ENCODE measurements at regions not wholly inside any gene's neighbourhood (a gene's known extent, or its start where the extent isn't known, plus 50 kb on each side); places are given as distances from the start of the nearest gene placed in this dataset.

DNA sequence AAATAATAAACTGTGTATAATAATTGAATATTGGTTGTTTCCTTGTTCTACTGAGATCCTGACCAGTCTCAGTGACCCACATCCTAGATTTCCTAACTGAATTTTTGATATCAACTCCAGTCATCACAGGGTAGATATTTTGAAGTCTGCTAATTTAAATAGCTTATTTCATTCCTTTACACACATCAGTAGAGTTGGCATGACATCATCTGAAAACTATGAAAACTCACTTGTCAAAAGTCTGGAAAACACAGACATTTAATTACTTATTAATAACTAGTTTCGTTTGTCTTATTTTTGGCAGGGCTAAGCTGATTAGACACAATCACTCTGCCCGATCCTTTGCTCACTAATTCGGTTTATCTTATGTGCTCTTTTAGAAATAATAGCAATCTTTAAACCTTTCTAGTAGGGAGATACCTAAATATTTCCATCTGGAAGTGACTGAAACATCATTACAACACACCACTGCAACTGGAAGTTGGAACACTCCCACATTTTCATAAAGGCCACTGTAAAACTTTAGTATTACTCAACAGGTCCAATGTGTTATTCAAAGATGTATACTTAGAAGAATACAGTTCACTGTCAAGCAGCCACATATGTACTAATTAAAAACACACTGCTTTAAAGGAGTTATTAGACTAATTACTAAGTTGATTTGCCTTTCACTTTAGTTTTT, 198.4 kb upstream of the ZNF717 start:
- no peak overlapping the region for H3K27ac ChIP-seq (ENCODE audit: low read length)
- intact Hi-C loops (cut with micrococcal nuclease), result no loop called here
- H2AFZ ChIP-seq (ENCODE audit: low read length), result no peak overlapping the region
- H3F3A ChIP-seq (ENCODE audit: low read length, unreplicated experiment), result no peaks in the 10 kb centered on the region
- ATAC-seq, result no peak
- H3K9ac ChIP-seq (ENCODE audit: low read length), result no peak overlapping the region
- ChIA-PET CTCF (no interaction called here), POLR2A (ENCODE audit: unreplicated experiment) (no interaction called here)
- H3K4me2 ChIP-seq (ENCODE audit: low read length), result no peak overlapping the region
- H3K9me3 ChIP-seq (ENCODE audit: low read length), result no peaks in the 10 kb centered on the region
- H3K27me3 ChIP-seq (ENCODE audit: low read length), result no peaks in the 10 kb centered on the region
- no peaks in the 10 kb centered on the region for H3K9me2 ChIP-seq (replicated peaks; ENCODE audit: low read length)
- H3K79me2 ChIP-seq (ENCODE audit: low read length), result no peaks in the 10 kb centered on the region
- no peaks in the 10 kb centered on the region for H4K20me1 ChIP-seq (ENCODE audit: low read length)
- no peak overlapping the region for H3K4me3 ChIP-seq (ENCODE audit: low read length)
- BruUV-seq (replicated peaks), result no TSS peak
- H3K36me3 ChIP-seq (ENCODE audit: low read depth, low read length), result no peaks in the 10 kb centered on the region
- no peak for DNase-seq
- H3K4me1 ChIP-seq (ENCODE audit: insufficient read depth, low read length), result no peaks in the 10 kb centered on the region
- TF ChIP-seq EZH2 (IDR thresholded peaks at IDR 0.05; ENCODE audit: low read length, unreplicated experiment) (no peak), EZH2phosphoT487 (IDR thresholded peaks at IDR 0.05; ENCODE audit: borderline replicate concordance, low read length) (no peak)
- TF ChIP-seq, protein P1, sequence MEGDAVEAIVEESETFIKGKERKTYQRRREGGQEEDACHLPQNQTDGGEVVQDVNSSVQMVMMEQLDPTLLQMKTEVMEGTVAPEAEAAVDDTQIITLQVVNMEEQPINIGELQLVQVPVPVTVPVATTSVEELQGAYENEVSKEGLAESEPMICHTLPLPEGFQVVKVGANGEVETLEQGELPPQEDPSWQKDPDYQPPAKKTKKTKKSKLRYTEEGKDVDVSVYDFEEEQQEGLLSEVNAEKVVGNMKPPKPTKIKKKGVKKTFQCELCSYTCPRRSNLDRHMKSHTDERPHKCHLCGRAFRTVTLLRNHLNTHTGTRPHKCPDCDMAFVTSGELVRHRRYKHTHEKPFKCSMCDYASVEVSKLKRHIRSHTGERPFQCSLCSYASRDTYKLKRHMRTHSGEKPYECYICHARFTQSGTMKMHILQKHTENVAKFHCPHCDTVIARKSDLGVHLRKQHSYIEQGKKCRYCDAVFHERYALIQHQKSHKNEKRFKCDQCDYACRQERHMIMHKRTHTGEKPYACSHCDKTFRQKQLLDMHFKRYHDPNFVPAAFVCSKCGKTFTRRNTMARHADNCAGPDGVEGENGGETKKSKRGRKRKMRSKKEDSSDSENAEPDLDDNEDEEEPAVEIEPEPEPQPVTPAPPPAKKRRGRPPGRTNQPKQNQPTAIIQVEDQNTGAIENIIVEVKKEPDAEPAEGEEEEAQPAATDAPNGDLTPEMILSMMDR (conservative IDR thresholded peaks at IDR 0.05; ENCODE audit: low read depth, low read length), result no peak

GRCh38 chr3:75985432-75985831, 200.1 kb upstream of the ZNF717 start:
- ChIA-PET POLR2A (ENCODE audit: unreplicated experiment) (no interaction called here), CTCF (no interaction called here)
- TF ChIP-seq, protein P1 (conservative IDR thresholded peaks at IDR 0.05; ENCODE audit: low read depth, low read length), result no peak
- TF ChIP-seq EZH2 (IDR thresholded peaks at IDR 0.05; ENCODE audit: low read length, unreplicated experiment) (no peak), EZH2phosphoT487 (IDR thresholded peaks at IDR 0.05; ENCODE audit: borderline replicate concordance, low read length) (no peak)
- Histone ChIP-seq H3K27ac (ENCODE audit: low read length) (no peak overlapping the region), H3F3A (ENCODE audit: low read length, unreplicated experiment) (no peaks in the 10 kb centered on the region), H3K4me3 (ENCODE audit: low read length) (no peak overlapping the region), H2AFZ (ENCODE audit: low read length) (no peak overlapping the region), H3K79me2 (ENCODE audit: low read length) (no peaks in the 10 kb centered on the region), H3K4me1 (ENCODE audit: insufficient read depth, low read length) (no peaks in the 10 kb centered on the region), H3K9me2 (replicated peaks; ENCODE audit: low read length) (no peaks in the 10 kb centered on the region), H3K9ac (ENCODE audit: low read length) (no peak overlapping the region), H3K27me3 (ENCODE audit: low read length) (no peaks in the 10 kb centered on the region), H3K4me2 (ENCODE audit: low read length) (no peak overlapping the region), H3K36me3 (ENCODE audit: low read depth, low read length) (no peaks in the 10 kb centered on the region), H4K20me1 (ENCODE audit: low read length) (no peaks in the 10 kb centered on the region), H3K9me3 (ENCODE audit: low read length) (no peaks in the 10 kb centered on the region)
- intact Hi-C loops (cut with micrococcal nuclease), result no loop called here
- DNase-seq (no peak), ATAC-seq (no peak)
- BruUV-seq (replicated peaks), result no TSS peak

DNA sequence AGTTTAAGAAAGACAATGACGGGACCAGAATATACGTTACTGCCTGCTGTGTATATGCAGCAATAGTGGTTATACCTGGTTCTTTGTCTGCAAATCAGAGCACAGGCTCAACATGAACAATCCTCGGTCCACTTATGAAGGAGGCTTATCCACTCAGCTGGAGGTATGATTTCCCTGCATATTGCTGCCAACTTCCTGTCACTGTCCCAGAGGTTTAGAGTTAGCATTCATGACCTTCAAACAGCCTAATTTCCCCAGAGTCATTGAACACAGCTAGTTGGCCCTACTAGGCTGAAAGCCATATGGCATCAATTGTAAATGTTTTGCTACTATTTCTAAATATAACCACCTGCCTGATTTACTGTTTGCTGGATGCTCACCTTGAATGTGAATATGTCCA, 224.9 kb upstream of the ZNF717 start:
- intact Hi-C loops (cut with micrococcal nuclease), result no loop called here
- Histone ChIP-seq H3K4me3 (ENCODE audit: low read length) (no peak overlapping the region), H4K20me1 (ENCODE audit: low read length) (no peaks in the 10 kb centered on the region), H3K4me1 (ENCODE audit: insufficient read depth, low read length) (no peaks in the 10 kb centered on the region), H3K4me2 (ENCODE audit: low read length) (no peak overlapping the region), H3K79me2 (ENCODE audit: low read length) (no peaks in the 10 kb centered on the region), H3K9me3 (ENCODE audit: low read length) (no peaks in the 10 kb centered on the region), H3F3A (ENCODE audit: low read length, unreplicated experiment) (no peaks in the 10 kb centered on the region), H3K27me3 (ENCODE audit: low read length) (peaks cover 6% of the 10 kb centered on the region), H3K9me2 (replicated peaks; ENCODE audit: low read length) (no peaks in the 10 kb centered on the region; the same call in 1 of the 2 replicates), H2AFZ (ENCODE audit: low read length) (no peak overlapping the region), H3K27ac (ENCODE audit: low read length) (no peak overlapping the region), H3K9ac (ENCODE audit: low read length) (no peak overlapping the region), H3K36me3 (ENCODE audit: low read depth, low read length) (no peaks in the 10 kb centered on the region)
- ChIA-PET POLR2A (ENCODE audit: unreplicated experiment) (no interaction called here), CTCF (no interaction called here)
- no peak for DNase-seq
- BruUV-seq (replicated peaks), result no TSS peak
- no peak for ATAC-seq
- TF ChIP-seq EZH2phosphoT487 (IDR thresholded peaks at IDR 0.05; ENCODE audit: borderline replicate concordance, low read length) (no peak), EZH2 (IDR thresholded peaks at IDR 0.05; ENCODE audit: low read length, unreplicated experiment) (no peak)
- TF ChIP-seq, protein P1 (conservative IDR thresholded peaks at IDR 0.05; ENCODE audit: low read depth, low read length), result no peak
